Neural progenitor cell (in vitro differentiated cells): ENCODE measurements at regions not wholly inside any gene's neighbourhood (a gene's known extent, or its start where the extent isn't known, plus 50 kb on each side); places are given as distances from the start of the nearest gene placed in this dataset.

ENCODE experiments used
- DNase-seq: peaks from one replicate; pipeline ENCODE4 v3.0.0-alpha.2; 2016; ENCODE audit warnings: low spot score
- H2AFZ ChIP-seq: fragments of 200-600 bp; sonication (generic); replicated peaks from 2 replicates; pipeline ENCODE4 v1.6.1; 2016; ENCODE audit warnings: antibody characterized with exemption
- H3F3A ChIP-seq: fragments of 200-600 bp; sonication (generic); 2 replicates; pipeline ENCODE4 v1.6.1; 2016; ENCODE audit warnings: antibody characterized with exemption, low read depth
- H3K27ac ChIP-seq: fragments of 200-600 bp; sonication (generic); 2 replicates; pipeline ENCODE4 v1.5.1; 2016; ENCODE audit warnings: mild to moderate bottlenecking
- H3K27me3 ChIP-seq: fragments of 200-600 bp; sonication (generic); 2 replicates; pipeline ENCODE4 v1.6.1; 2016; ENCODE audit warnings: mild to moderate bottlenecking, moderate library complexity
- H3K36me3 ChIP-seq: fragments of 200-600 bp; sonication (generic); 2 replicates; pipeline ENCODE4 v1.5.1; 2016
- H3K4me1 ChIP-seq: fragments of 200-600 bp; sonication (generic); 2 replicates; pipeline ENCODE4 v1.6.1; 2016; ENCODE audit warnings: mixed run types
- H3K4me2 ChIP-seq: fragments of 200-600 bp; sonication (generic); 2 replicates; pipeline ENCODE4 v1.6.1; 2016
- H3K4me3 ChIP-seq: fragments of 200-600 bp; sonication (generic); 2 replicates; pipeline ENCODE4 v1.5.1; 2016
- H3K79me2 ChIP-seq: fragments of 200-600 bp; sonication (generic); 2 replicates; pipeline ENCODE4 v1.6.1; 2016; ENCODE audit warnings: low read depth
- H3K9ac ChIP-seq: fragments of 200-600 bp; sonication (generic); 2 replicates; pipeline ENCODE4 v1.6.1; 2016
- H3K9me3 ChIP-seq: fragments of 200-600 bp; sonication (generic); 2 replicates; pipeline ENCODE4 v1.5.1; 2016; ENCODE audit warnings: low read depth
- H4K20me1 ChIP-seq: fragments of 200-600 bp; sonication (generic); 2 replicates; pipeline ENCODE4 v1.6.1; 2016; ENCODE audit warnings: low read depth
- H3K27ac Mint-ChIP-seq: 3 replicates; pipeline ENCODE4 v1.8.0; 2021; ENCODE audit warnings: mixed read lengths
- H3K27me3 Mint-ChIP-seq: 2 replicates; pipeline ENCODE4 v1.8.0; 2022; ENCODE audit warnings: low read depth, mild to moderate bottlenecking, inconsistent platforms, moderate library complexity, mixed read lengths; ENCODE audit not compliant: insufficient read depth
- H3K36me3 Mint-ChIP-seq: 3 replicates; pipeline ENCODE4 v1.8.0; 2021; ENCODE audit warnings: mixed read lengths
- H3K4me1 Mint-ChIP-seq: 3 replicates; pipeline ENCODE4 v1.8.0; 2021; ENCODE audit warnings: mixed read lengths
- H3K4me3 Mint-ChIP-seq: 3 replicates; pipeline ENCODE4 v1.8.0; 2021; ENCODE audit warnings: mild to moderate bottlenecking, moderate library complexity, mixed read lengths
- H3K9me3 Mint-ChIP-seq: 3 replicates; pipeline ENCODE4 v1.8.0; 2020; ENCODE audit warnings: mixed read lengths
- CTCF ChIP-seq: fragments of 200-600 bp; sonication (generic); IDR thresholded peaks from 2 replicates; pipeline ENCODE4 v1.5.1; 2017; ENCODE audit warnings: antibody characterized with exemption, mild to moderate bottlenecking
- EZH2 ChIP-seq: fragments of 200-600 bp; sonication (generic); IDR thresholded peaks from 2 replicates; pipeline ENCODE4 v1.6.1; 2017; ENCODE audit warnings: antibody characterized with exemption, mild to moderate bottlenecking, moderate library complexity
- EZH2phosphoT487 ChIP-seq: fragments of 200-600 bp; sonication (generic); IDR thresholded peaks from 2 replicates; pipeline ENCODE4 v1.6.1; 2017; ENCODE audit warnings: antibody characterized with exemption

- H2AFZ ChIP-seq, result no peak overlapping the region
- TF ChIP-seq EZH2phosphoT487 (no peak), CTCF (no peak), EZH2 (no peak)
- H3K4me3 Mint-ChIP-seq, result no peak overlapping the region
Observed at GRCh38 chr4:171517883-171518282, 295.3 kb upstream of the GALNTL6 start.

GRCh38 chr4:171516694-171517093, 296.5 kb upstream of the GALNTL6 start:
- no peaks in the 10 kb centered on the region for H3K4me1 ChIP-seq
- no peaks in the 10 kb centered on the region for H3K36me3 ChIP-seq
- no peaks in the 10 kb centered on the region for H3K27me3 Mint-ChIP-seq
- H3K4me3 ChIP-seq, result no peak overlapping the region
- TF ChIP-seq EZH2phosphoT487, result no peak
- TF ChIP-seq EZH2, result no peak
- no peak for TF ChIP-seq CTCF
- H3K9me3 ChIP-seq, result no peaks in the 10 kb centered on the region
- no peak overlapping the region for H2AFZ ChIP-seq
- H3K36me3 Mint-ChIP-seq, result no peaks in the 10 kb centered on the region
- no peaks in the 10 kb centered on the region for H3K4me1 Mint-ChIP-seq
- H4K20me1 ChIP-seq, result no peaks in the 10 kb centered on the region
- H3K4me3 Mint-ChIP-seq, result no peak overlapping the region
- no peak overlapping the region for H3K9ac ChIP-seq
- H3K27ac Mint-ChIP-seq, result no peak overlapping the region
- H3K4me2 ChIP-seq, result no peak overlapping the region
- H3F3A ChIP-seq, result no peaks in the 10 kb centered on the region
- H3K27me3 ChIP-seq, result no peaks in the 10 kb centered on the region
- no peaks in the 10 kb centered on the region for H3K79me2 ChIP-seq
- no peak overlapping the region for H3K27ac ChIP-seq
- peaks cover 4% of the 10 kb centered on the region for H3K9me3 Mint-ChIP-seq
- DNase-seq, result no peak

More at GRCh38 chr4:171517883-171518282, 295.3 kb upstream of the GALNTL6 start:
- H4K20me1 ChIP-seq, result no peaks in the 10 kb centered on the region
- no peaks in the 10 kb centered on the region for H3F3A ChIP-seq
- H3K4me2 ChIP-seq, result no peak overlapping the region
- H3K9ac ChIP-seq, result no peak overlapping the region
- H3K9me3 ChIP-seq, result no peaks in the 10 kb centered on the region
- H3K27ac ChIP-seq, result no peak overlapping the region
- no peaks in the 10 kb centered on the region for H3K27me3 ChIP-seq
- H3K36me3 Mint-ChIP-seq, result no peaks in the 10 kb centered on the region
- H3K4me1 Mint-ChIP-seq, result no peaks in the 10 kb centered on the region
- no peaks in the 10 kb centered on the region for H3K9me3 Mint-ChIP-seq
- no peaks in the 10 kb centered on the region for H3K36me3 ChIP-seq
- H3K27me3 Mint-ChIP-seq, result no peaks in the 10 kb centered on the region
- no peak overlapping the region for H3K4me3 ChIP-seq
- no peak overlapping the region for H3K27ac Mint-ChIP-seq
- H3K4me1 ChIP-seq, result no peaks in the 10 kb centered on the region
- H3K79me2 ChIP-seq, result no peaks in the 10 kb centered on the region
- no peak for DNase-seq

DNA sequence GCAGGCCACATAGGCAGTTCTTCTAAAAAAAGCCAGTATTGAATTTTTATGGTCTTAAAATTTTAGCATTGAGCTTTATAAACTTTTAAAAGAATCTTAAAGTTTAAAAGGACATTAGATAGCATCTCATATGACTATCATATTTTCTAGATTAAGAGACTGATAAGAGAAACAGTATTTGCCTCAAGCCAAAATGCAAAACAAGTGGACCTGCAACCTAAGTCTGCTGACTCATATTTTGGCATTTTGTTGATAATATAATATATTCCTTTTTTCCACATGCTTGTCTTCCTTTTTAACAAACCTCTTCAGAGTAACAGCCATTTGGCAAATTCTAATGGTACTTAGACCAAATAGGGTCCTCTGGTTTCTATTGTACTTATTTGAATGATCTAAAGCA, 328.5 kb upstream of the GALNTL6 start:
- Histone ChIP-seq H3K9ac (no peak overlapping the region), H3K4me2 (no peak overlapping the region), H3K4me1 (no peaks in the 10 kb centered on the region), H3K4me3 (no peak overlapping the region), H3K79me2 (no peaks in the 10 kb centered on the region), H2AFZ (no peak overlapping the region), H3K27me3 (no peaks in the 10 kb centered on the region), H3K9me3 (no peaks in the 10 kb centered on the region), H4K20me1 (no peaks in the 10 kb centered on the region), H3K27ac (no peak overlapping the region), H3F3A (no peaks in the 10 kb centered on the region), H3K36me3 (no peaks in the 10 kb centered on the region)
- Mint-ChIP-seq H3K27ac (no peak overlapping the region), H3K9me3 (peaks cover 2% of the 10 kb centered on the region), H3K4me3 (no peak overlapping the region), H3K36me3 (no peaks in the 10 kb centered on the region), H3K27me3 (no peaks in the 10 kb centered on the region), H3K4me1 (no peaks in the 10 kb centered on the region)
- no peak for TF ChIP-seq CTCF
- no peak for TF ChIP-seq EZH2phosphoT487
- TF ChIP-seq EZH2, result no peak
- no peak for DNase-seq
